NCI-H1930 (cell line): ENCODE measurements at regions not wholly inside any gene's neighbourhood (a gene's known extent, or its start where the extent isn't known, plus 50 kb on each side); places are given as distances from the start of the nearest gene placed in this dataset.
"Not testable (repeated sequence)": the region's sequence is repeated elsewhere in the genome, so short reads cannot be mapped to it uniquely, and the experiment has no call there.

Experiments
- DNase-seq, 2 experiments: peaks; one replicate each; lab custom pipeline; 2025; lab: John Stamatoyannopoulos, UW

DNA sequence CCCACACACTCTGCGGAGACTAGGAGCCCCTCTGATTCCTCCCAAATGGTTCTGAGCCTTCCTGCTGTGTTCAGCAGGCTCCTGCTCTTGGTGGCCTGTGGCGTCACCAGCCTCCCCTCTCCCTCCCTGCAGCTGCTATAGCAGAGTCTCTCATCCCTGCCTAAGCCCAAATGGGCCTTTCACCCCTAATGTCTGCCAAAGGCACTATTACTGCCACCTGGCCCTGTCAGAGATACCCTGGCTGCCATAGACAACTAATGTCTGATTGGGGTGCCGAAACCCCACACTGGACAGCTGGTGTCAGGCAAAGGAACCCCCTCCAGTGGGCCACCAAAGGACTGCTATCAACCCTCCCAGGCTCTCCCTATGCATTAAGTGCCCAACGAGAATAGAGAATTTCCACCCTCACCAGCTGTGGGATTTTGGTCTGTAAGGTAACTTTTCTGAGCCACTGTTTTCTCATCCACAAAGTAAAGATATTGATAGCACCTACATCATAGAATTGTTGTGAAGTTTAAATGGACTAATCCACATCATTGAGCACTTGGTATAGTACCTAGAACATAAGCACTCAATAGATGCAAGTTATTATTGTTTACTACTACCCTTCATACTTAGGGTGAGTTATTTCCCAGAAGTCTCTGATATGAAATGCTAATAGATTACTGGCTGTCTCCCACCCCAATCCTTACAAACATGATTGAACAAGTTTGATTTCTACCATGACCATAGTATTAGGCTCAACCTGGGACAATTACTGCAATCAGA, 421.3 kb downstream of the MID1IP1 start:
- DNase-seq = no peak

DNA sequence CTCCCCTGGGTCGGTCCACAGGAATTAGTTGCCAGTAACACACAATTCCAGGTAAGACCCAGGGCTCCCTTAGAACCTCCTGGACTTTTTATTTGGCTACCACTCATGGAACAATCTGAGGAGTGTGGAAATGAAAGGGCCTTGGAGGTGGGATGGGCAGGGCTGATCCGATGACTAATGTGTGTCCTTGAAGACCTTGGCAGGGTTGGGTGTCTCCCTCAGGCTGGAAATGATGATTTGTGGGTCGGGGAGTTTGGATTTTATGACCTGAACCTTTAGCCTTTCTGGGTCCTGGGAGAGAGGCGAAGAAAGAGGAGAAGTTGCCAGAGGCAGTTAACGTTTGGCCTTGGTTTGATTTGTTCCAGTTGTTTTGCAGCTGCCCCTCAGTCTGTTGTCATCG, 425.0 kb downstream of the MID1IP1 start:
- no peak for DNase-seq

DNA sequence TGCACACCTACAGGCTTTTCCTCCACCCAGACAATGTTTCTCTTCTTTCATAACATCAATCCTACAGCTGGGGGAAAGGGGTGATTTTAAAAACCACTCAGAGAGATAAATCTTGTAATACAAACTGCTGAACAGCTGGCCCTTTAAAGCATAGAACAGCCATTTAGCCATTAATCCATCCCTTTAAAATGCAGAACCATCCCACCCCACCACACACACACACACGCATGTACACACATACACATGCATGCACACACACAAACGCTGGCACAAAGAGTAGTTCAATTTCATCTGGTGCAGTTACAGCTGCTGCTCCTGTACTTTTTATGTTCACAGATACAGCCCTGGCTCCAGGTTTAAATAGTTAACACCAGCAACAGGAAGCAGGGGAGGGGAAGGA, 426.1 kb downstream of the MID1IP1 start:
- DNase-seq = no peak

DNA sequence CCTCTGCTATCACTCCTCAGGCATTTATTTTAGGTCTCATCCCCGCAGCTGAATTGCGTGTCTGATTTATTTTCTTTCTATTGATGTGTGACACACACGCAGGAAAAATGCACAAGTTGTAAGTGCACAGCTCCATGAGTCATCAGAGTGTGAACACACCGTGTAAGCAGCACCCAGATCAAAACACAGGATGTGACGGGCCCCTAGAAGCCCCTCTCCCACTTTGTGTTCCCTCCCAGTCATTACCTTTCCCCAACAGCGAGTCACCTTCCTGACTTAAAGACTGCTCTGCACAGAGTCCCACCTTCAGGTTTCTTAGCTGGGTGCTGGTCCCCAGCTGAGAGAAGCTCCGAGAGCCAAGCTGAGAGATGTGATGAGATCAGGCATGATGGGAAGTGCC, 436.7 kb downstream of the MID1IP1 start:
- no peak for DNase-seq

DNA sequence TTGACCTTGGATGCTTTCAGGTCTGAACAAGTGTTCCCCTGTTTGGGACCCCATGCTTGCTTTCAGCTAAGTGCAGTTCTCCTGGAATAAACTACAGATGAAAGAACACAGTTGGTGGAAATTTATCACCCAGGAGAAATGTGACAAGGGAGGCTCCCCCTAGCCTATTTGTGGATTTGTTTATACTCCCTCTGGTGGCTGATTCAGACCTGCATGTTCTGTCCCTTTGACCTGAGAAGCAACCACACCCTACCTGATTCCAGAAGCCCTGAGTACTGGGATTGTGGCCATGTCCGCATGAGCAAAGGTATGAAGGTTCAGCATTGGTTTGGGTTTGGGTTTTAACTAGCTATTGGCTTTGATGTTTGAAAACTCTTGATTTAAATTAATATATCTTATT, 440.9 kb downstream of the MID1IP1 start:
- peak in 1 of 2 experiments; percentile 0 for DNase-seq

DNA sequence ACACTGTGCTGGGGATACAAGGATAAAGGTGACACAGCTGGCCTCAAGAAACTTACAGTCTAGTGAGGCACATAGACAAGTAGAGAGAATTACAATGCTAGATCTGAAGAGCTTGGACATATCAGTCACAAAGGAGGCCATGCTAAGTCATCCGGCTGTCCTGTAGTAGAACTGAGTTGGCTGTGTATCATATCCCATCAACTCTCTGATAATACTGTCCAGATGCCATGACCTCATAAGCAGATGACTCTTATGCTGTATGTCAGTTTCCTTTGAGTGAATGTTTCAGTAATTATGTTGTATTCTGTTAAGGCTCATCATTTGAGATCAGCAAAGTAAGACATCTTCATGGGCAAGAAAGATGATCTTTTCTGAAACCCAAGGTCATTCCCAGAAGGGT, 442.9 kb downstream of the MID1IP1 start:
- DNase-seq = no peak

DNA sequence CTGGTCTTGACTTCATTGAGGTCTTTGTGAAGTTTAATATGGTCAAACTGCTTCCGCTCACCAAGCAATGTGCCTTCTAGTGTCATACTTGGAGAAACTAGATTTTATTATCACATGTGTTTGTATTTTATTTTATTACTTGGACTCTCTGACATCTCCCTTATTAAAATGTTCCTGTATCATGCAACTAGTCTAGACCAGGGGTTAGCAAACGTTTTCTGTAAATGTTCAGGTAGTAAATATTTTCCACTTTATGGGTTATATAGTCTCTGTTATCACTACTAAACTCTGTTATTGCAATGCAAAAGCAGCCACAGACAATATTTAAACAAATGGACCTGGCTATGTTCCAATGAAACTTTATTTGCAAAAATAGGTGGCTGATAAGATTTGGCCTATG, 443.8 kb downstream of the MID1IP1 start:
- DNase-seq = no peak

DNA sequence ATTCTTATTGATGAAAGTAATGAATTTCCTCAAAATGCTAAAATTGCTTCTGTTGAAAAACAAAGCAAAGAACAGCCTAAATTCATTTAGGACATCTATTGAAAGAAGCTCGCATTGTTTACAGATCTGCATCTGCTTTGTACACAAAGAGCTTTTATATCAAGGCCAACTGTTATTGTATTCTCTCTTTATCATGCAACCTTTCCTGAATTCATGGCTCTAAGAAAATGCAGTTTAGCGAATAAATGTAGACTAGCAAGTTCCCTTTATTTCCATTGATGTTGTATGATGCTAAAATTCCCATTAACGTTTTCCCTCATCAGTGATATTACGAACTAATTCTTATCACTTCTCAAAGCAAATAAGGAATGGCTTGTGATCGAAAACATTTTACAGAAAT, 446.3 kb downstream of the MID1IP1 start:
- DNase-seq = no peak

DNA sequence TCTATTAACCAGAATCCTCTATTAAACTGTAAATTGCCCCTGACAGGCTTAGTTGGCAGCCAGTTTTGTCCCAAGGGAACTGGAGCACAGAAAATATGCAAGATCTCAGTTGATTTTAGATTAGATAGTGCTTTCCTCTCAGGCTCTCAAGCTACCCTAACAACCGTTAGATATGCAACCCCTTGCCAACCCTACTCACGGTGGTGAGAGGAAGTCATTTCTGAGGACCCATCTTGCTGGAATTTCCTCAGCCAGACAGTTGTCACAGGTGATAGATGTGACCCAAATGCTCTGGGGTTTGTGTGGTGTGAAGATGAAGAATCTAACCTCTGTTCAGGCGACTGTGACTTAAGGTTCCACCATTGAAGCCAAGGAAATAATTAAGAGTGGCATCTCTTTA, 447.1 kb downstream of the MID1IP1 start:
- DNase-seq = no peak

DNA sequence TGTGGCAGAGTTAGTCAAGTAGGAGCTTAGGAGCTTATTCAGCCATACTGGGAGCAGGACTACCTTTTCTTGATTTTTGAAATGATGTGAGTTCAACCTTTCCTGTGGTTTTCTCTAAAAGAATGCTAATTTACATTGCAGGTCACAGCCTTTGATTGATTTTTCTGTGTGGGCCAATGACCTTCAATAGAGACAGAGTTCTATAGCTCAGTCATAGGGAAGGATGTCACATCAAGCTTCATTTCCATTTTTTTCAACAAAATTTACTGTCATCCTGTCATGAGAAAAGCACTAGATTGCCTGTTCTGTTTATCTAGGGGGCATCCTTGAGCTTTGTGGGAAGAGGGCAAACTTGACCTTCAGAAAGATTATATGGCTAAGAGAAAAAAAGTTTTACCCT, 448.7 kb downstream of the MID1IP1 start:
- DNase-seq = no peak

DNA sequence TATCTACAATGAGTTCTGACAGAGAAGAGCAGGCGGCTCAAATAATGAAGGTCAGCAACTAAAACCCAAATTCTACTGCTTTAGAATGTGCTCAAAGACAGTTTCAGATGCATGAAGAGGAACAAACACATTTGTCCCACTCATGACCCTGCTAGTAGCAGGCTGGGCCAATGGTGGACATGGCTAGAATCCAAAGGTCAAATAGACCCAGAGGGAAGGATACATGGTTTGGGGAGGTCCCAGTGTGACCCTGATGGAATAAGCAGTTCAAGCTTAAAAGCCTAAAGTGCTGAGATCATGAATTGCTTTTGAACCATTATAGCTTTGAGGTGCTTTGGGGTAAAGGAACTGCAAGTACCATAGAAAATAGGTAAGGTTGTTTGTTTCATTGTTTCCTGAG, 450.7 kb downstream of the MID1IP1 start:
- DNase-seq = no peak

DNA sequence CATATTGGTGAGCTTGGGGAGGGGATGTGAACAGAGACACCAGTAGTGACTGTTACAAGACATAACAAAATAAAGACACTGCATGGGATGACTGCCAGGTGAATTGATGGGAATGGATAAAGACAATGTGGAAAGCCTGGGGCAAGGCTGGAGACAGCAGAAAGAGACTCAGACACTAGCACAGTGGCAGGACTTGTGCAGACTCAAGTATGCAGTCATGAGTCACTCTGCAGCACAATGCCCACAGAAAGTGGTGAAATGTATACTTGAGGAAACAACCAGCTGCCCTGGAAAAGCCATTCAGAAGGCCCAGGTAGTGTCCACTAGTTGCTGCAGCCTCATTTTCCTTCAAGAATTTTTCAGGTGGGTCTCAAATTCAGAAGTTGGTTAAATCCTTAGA, 452.3 kb downstream of the MID1IP1 start:
- no peak for DNase-seq

DNA sequence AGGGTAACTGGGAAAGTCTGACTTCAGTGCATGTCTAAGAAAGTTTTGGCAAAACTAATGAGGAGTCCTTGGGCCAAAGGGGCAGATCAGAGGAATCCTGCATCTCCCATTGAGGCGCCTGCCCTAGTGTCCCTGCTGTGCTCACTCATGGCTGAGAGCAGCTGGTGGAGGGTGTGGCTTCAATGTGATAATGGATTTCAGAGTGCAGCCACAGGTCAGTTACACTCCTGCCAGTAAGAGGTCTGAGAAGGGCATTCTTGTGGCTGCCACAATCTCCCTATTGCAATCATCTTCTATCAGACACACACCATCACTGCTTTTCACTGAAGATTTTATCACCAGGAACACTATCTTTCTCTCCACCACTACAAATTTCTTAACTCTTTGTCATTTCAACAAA, 457.1 kb downstream of the MID1IP1 start:
- DNase-seq = no peak

DNA sequence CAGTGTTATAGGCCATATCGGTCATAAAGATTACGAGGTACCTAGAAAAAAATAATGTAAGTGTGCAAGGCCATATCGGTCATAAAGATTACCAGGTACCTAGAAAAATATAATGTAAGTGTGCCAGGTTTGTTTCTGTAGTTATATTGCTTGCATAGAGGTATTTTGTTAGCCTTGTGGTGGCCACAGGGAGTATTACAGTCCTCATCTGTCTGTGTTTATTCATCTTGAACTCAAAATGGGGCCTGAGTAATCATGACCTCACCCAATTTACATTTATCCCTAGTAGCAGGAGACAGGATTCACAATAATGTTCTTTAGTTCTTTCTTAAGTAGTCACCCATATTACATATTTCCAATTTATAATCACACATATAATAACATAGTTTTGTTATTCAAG, 459.7 kb downstream of the MID1IP1 start:
- DNase-seq = no peak

DNA sequence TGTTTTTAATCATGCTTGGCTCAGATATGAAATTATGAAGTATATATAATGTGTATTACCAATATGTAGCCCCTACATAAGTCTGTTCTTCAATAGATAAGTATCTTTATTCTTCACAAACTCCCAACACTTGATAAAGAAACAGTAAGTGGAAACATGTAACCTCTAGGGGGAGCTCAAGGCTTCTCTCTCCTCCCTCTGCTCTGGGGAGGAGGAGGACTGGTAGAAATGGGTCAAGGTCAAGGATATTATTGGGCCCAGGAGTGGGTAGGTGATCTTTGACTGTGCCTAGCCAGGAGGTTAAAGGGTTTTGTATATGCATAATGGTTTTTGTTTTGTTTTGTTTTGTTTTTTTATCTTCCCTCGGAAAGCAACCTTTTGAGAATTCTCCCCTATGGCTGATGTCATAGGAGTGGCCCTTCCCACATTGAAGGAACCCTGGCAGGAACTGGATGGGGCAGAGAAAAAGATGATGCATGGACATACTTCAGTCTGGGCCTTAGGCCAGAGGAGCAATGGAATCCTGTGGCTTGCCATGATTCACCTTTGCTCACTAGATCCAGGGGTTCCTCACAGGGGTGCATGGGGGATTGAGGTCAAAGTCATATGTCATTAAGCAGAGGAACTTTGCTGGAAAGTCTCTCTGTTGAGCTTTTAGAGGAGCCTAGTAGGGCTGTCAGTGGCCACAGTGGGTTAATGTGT, 460.3 kb downstream of the MID1IP1 start:
- DNase-seq = peak in 1 of 2 experiments; percentile 0

DNA sequence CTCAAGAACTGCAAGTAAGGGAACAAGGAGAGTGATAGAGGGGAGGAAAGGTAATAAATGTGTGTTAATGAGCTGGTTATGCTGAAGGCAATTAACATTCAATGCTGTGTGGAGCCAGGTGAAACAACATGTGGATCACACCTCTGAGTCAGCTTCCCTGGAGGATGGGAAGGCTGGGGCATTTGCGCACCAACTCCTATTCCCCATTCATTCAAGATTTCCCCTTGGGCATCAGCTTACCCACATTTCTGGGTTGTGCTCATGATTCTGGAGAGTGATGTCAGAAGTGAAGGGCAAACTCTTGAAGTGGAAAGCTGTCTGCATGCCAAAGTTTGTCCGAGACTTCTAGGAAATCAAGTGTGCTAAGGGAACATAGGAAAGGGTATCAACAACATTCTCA, 461.4 kb downstream of the MID1IP1 start:
- DNase-seq = no peak

DNA sequence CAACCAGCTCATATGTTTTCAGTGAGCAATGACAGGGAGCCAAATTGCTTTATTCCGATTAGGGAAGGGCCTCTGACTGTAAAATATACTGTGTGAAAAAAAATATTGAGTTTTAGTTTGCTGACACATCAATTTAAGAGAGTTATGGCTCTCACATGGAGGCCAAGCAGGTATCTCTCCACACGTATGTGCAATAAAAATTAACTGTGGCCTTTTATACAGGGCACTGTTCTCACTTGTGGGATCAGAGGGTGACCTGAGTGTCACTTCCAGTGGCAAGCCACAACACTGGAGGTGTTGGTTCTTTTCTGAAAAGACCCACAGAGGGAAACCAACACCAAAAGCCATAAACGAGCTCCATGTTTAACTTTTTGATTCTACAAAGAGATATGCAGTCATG, 462.8 kb downstream of the MID1IP1 start:
- DNase-seq = no peak

DNA sequence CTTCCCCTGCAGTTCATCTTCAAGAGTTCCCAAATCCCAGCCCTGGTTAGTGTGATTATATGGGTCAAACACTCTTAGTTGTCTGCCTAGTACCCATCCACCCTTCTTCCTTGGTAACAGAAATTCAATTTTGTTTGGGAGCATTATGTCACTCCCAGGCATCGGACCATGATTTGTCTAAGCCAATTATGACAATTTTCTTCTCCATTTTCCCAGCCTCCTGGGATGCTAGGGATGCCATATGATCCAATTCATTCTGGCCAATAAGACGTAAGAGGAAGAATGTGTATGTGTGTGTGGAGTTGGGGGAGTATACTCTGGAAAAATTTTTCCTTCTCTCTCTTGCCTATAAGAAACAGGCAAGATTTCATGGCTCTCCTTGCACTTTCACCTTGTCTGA, 465.9 kb downstream of the MID1IP1 start:
- DNase-seq = no peak

DNA sequence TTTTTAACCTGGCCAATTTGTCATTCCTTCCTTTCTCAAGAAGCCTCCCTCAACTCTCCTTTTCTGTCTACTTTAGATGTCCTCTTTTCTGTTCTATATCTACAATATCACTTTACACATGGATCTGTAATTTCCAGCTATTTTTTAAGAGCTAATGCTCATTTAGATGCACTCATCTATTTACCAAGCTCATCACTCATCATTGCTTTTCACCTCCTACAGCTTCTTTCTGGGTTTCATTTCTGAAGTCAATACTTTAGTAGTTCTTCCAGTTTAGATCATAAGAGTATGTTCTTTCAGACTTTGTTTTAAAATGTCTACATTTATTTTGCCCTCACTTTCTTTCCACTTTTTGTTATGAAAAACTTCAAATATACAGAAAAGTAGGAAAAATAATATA, 466.9 kb downstream of the MID1IP1 start:
- no peak for DNase-seq

DNA sequence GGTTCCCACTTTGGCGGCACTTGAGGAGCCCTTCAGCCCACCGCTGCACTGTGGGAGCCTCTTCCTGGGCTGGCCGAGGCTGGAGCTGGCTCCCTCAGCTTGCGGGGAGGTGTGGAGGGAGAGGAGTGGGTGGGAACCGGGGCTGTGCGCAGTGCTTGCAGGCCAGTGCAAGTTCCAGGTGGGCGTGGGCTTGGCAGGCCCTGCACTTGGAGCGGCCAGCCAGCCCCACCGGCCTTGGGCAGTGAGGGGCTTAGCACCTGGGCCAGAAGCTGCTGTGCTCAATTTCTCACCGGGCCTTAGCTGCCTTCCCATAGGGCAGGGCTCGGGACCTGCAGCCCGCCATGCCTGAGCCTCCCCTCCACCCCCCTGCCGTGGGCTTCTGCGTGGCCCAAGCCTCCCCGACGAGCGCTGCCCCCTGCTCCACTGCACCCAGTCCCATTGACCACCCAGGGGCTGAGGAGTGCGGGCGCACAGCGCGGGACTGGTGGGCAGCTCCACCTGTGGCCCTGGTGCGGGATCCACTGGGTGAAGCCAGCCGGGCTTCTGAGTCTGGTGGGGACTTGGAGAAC, 474.3 kb downstream of the MID1IP1 start:
- DNase-seq = no peak

DNA sequence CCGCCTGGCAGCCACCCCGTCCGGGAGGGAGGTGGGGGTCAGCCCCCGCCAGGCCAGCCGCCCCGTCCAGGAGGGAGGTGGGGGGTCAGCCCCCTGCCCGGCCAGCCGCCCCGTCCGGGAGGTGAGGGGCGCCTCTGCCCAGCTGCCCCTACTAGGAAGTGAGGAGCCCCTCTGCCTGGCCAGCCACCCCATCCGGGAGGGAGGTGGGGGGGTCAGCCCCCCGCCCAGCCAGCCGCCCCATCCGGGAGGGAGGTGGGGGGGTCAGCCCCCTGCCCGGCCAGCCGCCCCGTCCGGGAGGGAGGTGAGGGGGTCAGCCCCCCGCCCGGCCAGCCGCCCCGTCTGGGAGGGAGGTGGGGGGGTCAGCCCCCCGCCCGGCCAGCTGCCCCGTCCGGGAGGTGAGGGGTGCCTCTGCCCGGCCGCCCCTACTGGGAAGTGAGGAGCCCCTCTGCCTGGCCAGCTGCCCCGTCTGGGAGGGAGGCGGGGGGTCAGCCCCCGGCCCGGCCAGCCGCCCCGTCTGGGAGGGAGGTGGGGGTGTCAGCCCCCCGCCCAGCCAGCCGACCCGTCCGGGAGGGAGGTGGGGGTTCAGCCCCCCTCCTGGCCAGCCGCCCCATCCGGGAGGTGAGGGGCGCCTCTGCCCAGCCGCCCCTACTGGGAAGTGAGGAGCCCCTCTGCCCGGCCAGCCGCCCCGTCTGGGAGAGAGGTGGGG, 476.6 kb downstream of the MID1IP1 start:
- DNase-seq = not testable (repeated sequence)

DNA sequence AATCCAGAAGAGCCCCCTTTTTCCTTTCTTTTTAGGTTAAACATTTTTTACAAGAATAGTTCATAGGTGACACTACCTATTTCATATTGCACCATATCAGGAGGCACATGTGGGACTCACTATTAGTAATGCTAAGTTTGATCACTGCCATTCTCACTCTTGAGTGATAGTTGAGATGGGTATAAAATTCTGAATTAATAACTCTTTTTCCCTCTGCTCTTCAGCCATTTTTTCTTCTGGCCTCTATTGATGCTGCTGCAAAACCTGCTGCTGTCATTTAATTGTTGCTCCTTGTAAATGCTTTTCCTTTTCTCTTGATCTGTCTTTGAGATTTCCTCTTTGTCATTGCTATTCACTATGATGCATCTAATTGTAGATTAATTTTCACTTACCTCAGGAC, 482.0 kb downstream of the MID1IP1 start:
- DNase-seq = no peak

DNA sequence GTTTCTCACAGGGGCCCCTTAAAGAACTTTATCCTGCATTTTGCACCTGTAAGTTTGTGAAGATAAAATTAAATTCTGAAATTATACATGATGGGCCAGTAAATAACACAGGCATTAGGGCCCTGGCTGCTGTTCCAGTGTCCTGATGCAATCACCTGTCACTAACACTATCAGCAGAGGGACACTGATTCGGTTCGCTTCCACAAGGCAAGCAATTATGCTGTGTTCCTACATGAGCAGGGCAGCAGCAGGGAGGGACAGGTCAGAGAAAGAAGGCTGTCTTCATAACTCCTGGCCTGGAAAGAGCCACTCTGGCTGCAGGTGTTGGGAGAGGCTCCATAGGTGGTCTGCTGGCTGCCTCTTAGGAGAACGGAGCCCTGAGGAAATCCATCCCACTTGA, 487.3 kb downstream of the MID1IP1 start:
- peak in 1 of 2 experiments; percentile 6 for DNase-seq
